HCT116 (cell line): ENCODE measurements at regions not wholly inside any gene's neighbourhood (a gene's known extent, or its start where the extent isn't known, plus 50 kb on each side); places are given as distances from the start of the nearest gene placed in this dataset.
"Not testable (repeated sequence)": the region's sequence is repeated elsewhere in the genome, so short reads cannot be mapped to it uniquely, and the experiment has no call there.

ENCODE experiments used
- EGR1 ChIP-seq: IDR thresholded peaks from 2 replicates; pipeline ENCODE4 v1.6.1; 2012; ENCODE audit warnings: low read depth
- ELF1 ChIP-seq: IDR thresholded peaks from 2 replicates; pipeline ENCODE4 v1.6.1; 2012; ENCODE audit warnings: low read depth, borderline replicate concordance
- EZH2 ChIP-seq: fragments of 200-600 bp; sonication (generic); IDR thresholded peaks from 2 replicates; pipeline ENCODE4 v1.6.1; 2017; ENCODE audit warnings: antibody characterized with exemption, mixed run types
- EZH2phosphoT487 ChIP-seq: fragments of 200-600 bp; IDR thresholded peaks from 2 replicates; pipeline ENCODE4 v1.6.1; 2018; ENCODE audit warnings: antibody characterized with exemption, borderline replicate concordance
- POLR2A ChIP-seq: IDR thresholded peaks from 2 replicates; pipeline ENCODE4 v1.7.0; 2011; ENCODE audit warnings: borderline replicate concordance; ENCODE audit not compliant: insufficient read depth, insufficient read length; ENCODE audit errors: extremely low read depth
- POLR2AphosphoS5 ChIP-seq: IDR thresholded peaks from 2 replicates; pipeline ENCODE4 v1.6.1; 2011; ENCODE audit warnings: mild to moderate bottlenecking, low read depth, low read length, moderate library complexity
- SIN3A ChIP-seq: IDR thresholded peaks from 2 replicates; pipeline ENCODE4 v1.6.1; 2012; ENCODE audit warnings: low read depth
- TCF7L2 ChIP-seq: IDR thresholded peaks from 2 replicates; pipeline ENCODE4 v1.7.0; 2011; ENCODE audit warnings: borderline replicate concordance, inconsistent platforms; ENCODE audit not compliant: insufficient read depth, insufficient read length; ENCODE audit errors: extremely low read depth
- YY1 ChIP-seq: IDR thresholded peaks from 2 replicates; pipeline ENCODE4 v1.6.1; 2011; ENCODE audit warnings: low read length, low read depth, moderate library complexity, mild to moderate bottlenecking; ENCODE audit not compliant: insufficient replicate concordance; ENCODE audit errors: extremely low read depth
- ZFX ChIP-seq: fragments of 450-650 bp; IDR thresholded peaks from 2 replicates; pipeline ENCODE4 v1.6.1; 2017
- TF ChIP-seq, protein P1 (sequence below), 3 experiments: fragments of 200-600 bp in 1 of 3; sonication (generic) in 1 of 3; IDR thresholded peaks in 2 of 3; conservative IDR thresholded peaks in 1 of 3; 2 replicates each; pipeline ENCODE4 v1.5.1; 2012 to 2017; ENCODE audit warnings: low read depth in 2 of 3, low read length in 2 of 3, antibody characterized with exemption in 1 of 3, borderline replicate concordance in 1 of 3, control low read depth in 1 of 3, mild to moderate bottlenecking in 1 of 3, mixed read lengths in 1 of 3, mixed run types in 1 of 3, moderate library complexity in 1 of 3; ENCODE audit not compliant: insufficient read depth in 1 of 3
- TF ChIP-seq, protein P2 (sequence below): IDR thresholded peaks from 2 replicates; pipeline ENCODE4 v1.6.1; 2012; ENCODE audit warnings: low read depth
- TF ChIP-seq, protein P3 (sequence below): IDR thresholded peaks from 2 replicates; pipeline ENCODE4 v1.6.1; 2012

DNA sequence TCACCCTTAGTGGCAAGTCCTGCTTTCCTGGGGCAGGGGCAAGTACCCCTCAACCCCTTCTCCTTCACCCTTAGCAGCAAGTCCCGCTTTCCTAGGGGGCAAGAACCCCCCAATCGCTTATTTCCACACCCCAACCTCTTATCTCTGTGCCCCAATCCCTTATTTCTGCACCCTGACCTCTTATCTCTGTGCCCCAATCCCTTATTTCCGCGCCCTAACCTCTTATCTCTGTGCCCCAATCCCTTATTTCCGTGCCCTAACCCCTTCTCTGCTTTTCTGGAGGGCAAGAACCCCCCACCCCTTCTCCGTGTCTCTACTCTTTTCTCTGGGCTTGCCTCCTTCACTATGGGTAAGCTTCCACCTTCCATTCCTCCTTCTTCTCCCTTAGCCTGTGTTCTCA, 154.6 kb upstream of the NANOGP8 start:
- TF ChIP-seq, protein P1, sequence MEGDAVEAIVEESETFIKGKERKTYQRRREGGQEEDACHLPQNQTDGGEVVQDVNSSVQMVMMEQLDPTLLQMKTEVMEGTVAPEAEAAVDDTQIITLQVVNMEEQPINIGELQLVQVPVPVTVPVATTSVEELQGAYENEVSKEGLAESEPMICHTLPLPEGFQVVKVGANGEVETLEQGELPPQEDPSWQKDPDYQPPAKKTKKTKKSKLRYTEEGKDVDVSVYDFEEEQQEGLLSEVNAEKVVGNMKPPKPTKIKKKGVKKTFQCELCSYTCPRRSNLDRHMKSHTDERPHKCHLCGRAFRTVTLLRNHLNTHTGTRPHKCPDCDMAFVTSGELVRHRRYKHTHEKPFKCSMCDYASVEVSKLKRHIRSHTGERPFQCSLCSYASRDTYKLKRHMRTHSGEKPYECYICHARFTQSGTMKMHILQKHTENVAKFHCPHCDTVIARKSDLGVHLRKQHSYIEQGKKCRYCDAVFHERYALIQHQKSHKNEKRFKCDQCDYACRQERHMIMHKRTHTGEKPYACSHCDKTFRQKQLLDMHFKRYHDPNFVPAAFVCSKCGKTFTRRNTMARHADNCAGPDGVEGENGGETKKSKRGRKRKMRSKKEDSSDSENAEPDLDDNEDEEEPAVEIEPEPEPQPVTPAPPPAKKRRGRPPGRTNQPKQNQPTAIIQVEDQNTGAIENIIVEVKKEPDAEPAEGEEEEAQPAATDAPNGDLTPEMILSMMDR (IDR thresholded peaks at IDR 0.05 in 2 of 3, conservative IDR thresholded peaks at IDR 0.05 in 1 of 3; ENCODE audit: borderline replicate concordance in 1 of 3, insufficient read depth in 1 of 3, low read depth in 2 of 3, low read length in 2 of 3), result not testable (repeated sequence)
- TF ChIP-seq POLR2AphosphoS5, ZFX, EZH2, POLR2A, EZH2phosphoT487, TCF7L2, EGR1, SIN3A, ELF1, YY1: not testable (repeated sequence)
- TF ChIP-seq, protein P2, sequence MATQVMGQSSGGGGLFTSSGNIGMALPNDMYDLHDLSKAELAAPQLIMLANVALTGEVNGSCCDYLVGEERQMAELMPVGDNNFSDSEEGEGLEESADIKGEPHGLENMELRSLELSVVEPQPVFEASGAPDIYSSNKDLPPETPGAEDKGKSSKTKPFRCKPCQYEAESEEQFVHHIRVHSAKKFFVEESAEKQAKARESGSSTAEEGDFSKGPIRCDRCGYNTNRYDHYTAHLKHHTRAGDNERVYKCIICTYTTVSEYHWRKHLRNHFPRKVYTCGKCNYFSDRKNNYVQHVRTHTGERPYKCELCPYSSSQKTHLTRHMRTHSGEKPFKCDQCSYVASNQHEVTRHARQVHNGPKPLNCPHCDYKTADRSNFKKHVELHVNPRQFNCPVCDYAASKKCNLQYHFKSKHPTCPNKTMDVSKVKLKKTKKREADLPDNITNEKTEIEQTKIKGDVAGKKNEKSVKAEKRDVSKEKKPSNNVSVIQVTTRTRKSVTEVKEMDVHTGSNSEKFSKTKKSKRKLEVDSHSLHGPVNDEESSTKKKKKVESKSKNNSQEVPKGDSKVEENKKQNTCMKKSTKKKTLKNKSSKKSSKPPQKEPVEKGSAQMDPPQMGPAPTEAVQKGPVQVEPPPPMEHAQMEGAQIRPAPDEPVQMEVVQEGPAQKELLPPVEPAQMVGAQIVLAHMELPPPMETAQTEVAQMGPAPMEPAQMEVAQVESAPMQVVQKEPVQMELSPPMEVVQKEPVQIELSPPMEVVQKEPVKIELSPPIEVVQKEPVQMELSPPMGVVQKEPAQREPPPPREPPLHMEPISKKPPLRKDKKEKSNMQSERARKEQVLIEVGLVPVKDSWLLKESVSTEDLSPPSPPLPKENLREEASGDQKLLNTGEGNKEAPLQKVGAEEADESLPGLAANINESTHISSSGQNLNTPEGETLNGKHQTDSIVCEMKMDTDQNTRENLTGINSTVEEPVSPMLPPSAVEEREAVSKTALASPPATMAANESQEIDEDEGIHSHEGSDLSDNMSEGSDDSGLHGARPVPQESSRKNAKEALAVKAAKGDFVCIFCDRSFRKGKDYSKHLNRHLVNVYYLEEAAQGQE, result not testable (repeated sequence)
- TF ChIP-seq, protein P3, sequence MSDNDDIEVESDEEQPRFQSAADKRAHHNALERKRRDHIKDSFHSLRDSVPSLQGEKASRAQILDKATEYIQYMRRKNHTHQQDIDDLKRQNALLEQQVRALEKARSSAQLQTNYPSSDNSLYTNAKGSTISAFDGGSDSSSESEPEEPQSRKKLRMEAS, result not testable (repeated sequence)
